CD14-positive monocyte (primary cell): ENCODE measurements at regions not wholly inside any gene's neighbourhood (a gene's known extent, or its start where the extent isn't known, plus 50 kb on each side); places are given as distances from the start of the nearest gene placed in this dataset.

Experiments
- DNase-seq, 3 donors: peaks; one replicate each; pipeline ENCODE4 v3.0.0-alpha.2; 2011 to 2022
- H2AFZ ChIP-seq: 2 replicates; pipeline ENCODE4 v1.6.0; 2012; ENCODE audit warnings: mild to moderate bottlenecking, low read depth, low read length, inconsistent platforms; ENCODE audit not compliant: insufficient read depth, poor library complexity, severe bottlenecking
- H3K27ac ChIP-seq, 2 donors: 1 replicate in 1 of 2; 2 replicates in 1 of 2; pipeline ENCODE4 v1.5.1; 2012 to 2013; ENCODE audit warnings: low read length in 2 of 2, control low read depth in 1 of 2, inconsistent platforms in 1 of 2, low read depth in 1 of 2, mild to moderate bottlenecking in 1 of 2
- H3K27me3 ChIP-seq, 2 donors: one replicate each; pipeline versions ENCODE4 v1.6.0 to v1.6.1; 2011 to 2013; ENCODE audit warnings: low read length in 2 of 2; ENCODE audit not compliant: control insufficient read depth in 2 of 2, insufficient read depth in 2 of 2
- H3K36me3 ChIP-seq, 2 donors: replicated peaks in 1 of 2; 1 replicate in 1 of 2; 2 replicates in 1 of 2; pipeline versions ENCODE4 v1.5.1 to v1.6.1; 2012 to 2013; ENCODE audit warnings: low read length in 2 of 2, control low read depth in 1 of 2, inconsistent platforms in 1 of 2, mild to moderate bottlenecking in 1 of 2; ENCODE audit not compliant: insufficient read depth in 2 of 2, control insufficient read depth in 1 of 2
- H3K4me1 ChIP-seq, 2 donors: 1 replicate in 1 of 2; 2 replicates in 1 of 2; pipeline versions ENCODE4 v1.5.1 to v1.6.1; 2012 to 2013; ENCODE audit warnings: low read length in 2 of 2, control low read depth in 1 of 2, inconsistent platforms in 1 of 2, mild to moderate bottlenecking in 1 of 2, moderate library complexity in 1 of 2; ENCODE audit not compliant: insufficient read depth in 2 of 2, control insufficient read depth in 1 of 2
- H3K4me2 ChIP-seq: replicated peaks from 2 replicates; pipeline ENCODE3; 2012; ENCODE audit warnings: low read length, moderate library complexity, mild to moderate bottlenecking; ENCODE audit not compliant: poor library complexity, severe bottlenecking; ENCODE audit errors: extremely low read depth
- H3K4me3 ChIP-seq, 3 experiments: fragments of 200-600 bp in 1 of 3; sonication (generic) in 1 of 3; replicated peaks in 1 of 3; 1 replicate in 2 of 3; 2 replicates in 1 of 3; pipeline ENCODE4 v1.5.1; 2011 to 2013; ENCODE audit warnings: low read length in 3 of 3, mild to moderate bottlenecking in 3 of 3, control low read depth in 2 of 3, low read depth in 2 of 3, inconsistent platforms in 1 of 3, moderate library complexity in 1 of 3
- H3K79me2 ChIP-seq: 2 replicates; pipeline ENCODE4 v1.6.0; 2012; ENCODE audit warnings: mild to moderate bottlenecking, control low read depth, inconsistent platforms, low read length, moderate library complexity; ENCODE audit not compliant: insufficient read depth
- H3K9ac ChIP-seq: 2 replicates; pipeline ENCODE4 v1.6.0; 2017; ENCODE audit warnings: low read length, mild to moderate bottlenecking; ENCODE audit not compliant: insufficient read depth, poor library complexity, severe bottlenecking
- H3K9me3 ChIP-seq, 2 donors: replicated peaks in 1 of 2; 1 replicate in 1 of 2; 2 replicates in 1 of 2; pipeline versions ENCODE4 v1.5.1 to v1.6.1; 2012 to 2013; ENCODE audit warnings: low read length in 2 of 2, control low read depth in 1 of 2; ENCODE audit not compliant: control insufficient read depth in 1 of 2, insufficient read depth in 1 of 2
- H4K20me1 ChIP-seq: 2 replicates; pipeline ENCODE4 v1.6.0; 2012; ENCODE audit warnings: mild to moderate bottlenecking, low read length, control low read depth, moderate library complexity; ENCODE audit not compliant: insufficient read depth
- H3K27ac Mint-ChIP-seq, 7 donors: one replicate each; pipeline ENCODE4 v1.8.0; 2020; ENCODE audit warnings: mild to moderate bottlenecking in 7 of 7, mixed read lengths in 7 of 7, moderate library complexity in 6 of 7, inconsistent platforms in 2 of 7
- H3K27me3 Mint-ChIP-seq, 3 donors: one replicate each; pipeline ENCODE4 v1.8.0; 2021 to 2022; ENCODE audit warnings: low read depth in 3 of 3, mild to moderate bottlenecking in 3 of 3, mixed read lengths in 3 of 3, moderate library complexity in 3 of 3, inconsistent platforms in 1 of 3
- H3K36me3 Mint-ChIP-seq, 2 donors: one replicate each; pipeline ENCODE4 v1.8.0; 2020; ENCODE audit warnings: mixed read lengths in 2 of 2, inconsistent platforms in 1 of 2, mild to moderate bottlenecking in 1 of 2
- H3K4me1 Mint-ChIP-seq: one replicate; pipeline ENCODE4 v1.8.0; 2020; ENCODE audit warnings: mild to moderate bottlenecking, mixed read lengths
- H3K4me3 Mint-ChIP-seq, 2 donors: one replicate each; pipeline ENCODE4 v1.8.0; 2020; ENCODE audit warnings: mild to moderate bottlenecking in 2 of 2, mixed read lengths in 2 of 2, moderate library complexity in 1 of 2
- H3K9me3 Mint-ChIP-seq, 7 donors: one replicate each; pipeline ENCODE4 v1.8.0; 2020 to 2022; ENCODE audit warnings: mixed read lengths in 7 of 7, mild to moderate bottlenecking in 6 of 7, moderate library complexity in 6 of 7, inconsistent platforms in 2 of 7
- WGBS: methylation state at CpG from one replicate; pipeline ENCODE4 v1.1.5; 2013; ENCODE audit warnings: missing lambda C conversion rate; ENCODE audit not compliant: insufficient coverage; 5-methylcytosine and 5-hydroxymethylcytosine counted together
- intact Hi-C, 2 donors: fragments of 100-400 bp; cut with micrococcal nuclease; formaldehyde crosslinking; loops; one replicate each; pipeline versions ENCODE4 v1.15.0 to v1.15.1; 2023
- TF ChIP-seq, protein P1 (sequence below): fragments of 200-600 bp; IDR thresholded peaks from one replicate; pipeline ENCODE4 v1.8.0; 2022; ENCODE audit warnings: antibody characterized with exemption, mild to moderate bottlenecking

DNA sequence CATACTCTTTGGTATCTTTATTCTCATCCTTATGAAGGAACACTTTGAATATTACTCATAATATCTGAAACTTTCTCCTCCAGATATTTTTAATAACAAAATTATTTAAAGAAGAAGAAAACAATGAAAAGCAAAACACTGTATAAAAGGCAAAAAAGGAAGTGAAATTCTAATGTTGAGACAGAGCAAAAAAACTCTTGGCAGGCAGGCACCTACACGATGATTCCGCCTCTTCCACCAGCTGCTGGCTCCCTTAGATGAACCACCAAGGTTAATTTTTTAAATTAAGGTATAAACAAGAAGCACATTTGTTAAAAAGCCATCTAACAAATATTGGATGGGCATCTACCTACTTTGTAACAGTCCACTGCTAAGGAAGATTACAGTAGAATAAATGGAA lies 434.7 kb downstream of the EPHA4 start:
- no peak overlapping the region for H2AFZ ChIP-seq
- peaks cover 0 to 6% (median 0%) of the 10 kb centered on the region in 7 donors for H3K9me3 Mint-ChIP-seq
- H3K9ac ChIP-seq: no peak overlapping the region
- no peaks in the 10 kb centered on the region for H3K36me3 Mint-ChIP-seq
- H3K4me1 Mint-ChIP-seq: no peaks in the 10 kb centered on the region
- H4K20me1 ChIP-seq: no peaks in the 10 kb centered on the region
- H3K4me3 ChIP-seq: no peak overlapping the region
- no peaks in the 10 kb centered on the region for H3K36me3 ChIP-seq
- no peaks in the 10 kb centered on the region for H3K9me3 ChIP-seq
- intact Hi-C loops: no loop called here
- H3K27ac Mint-ChIP-seq: no peak overlapping the region
- DNase-seq: no peak
- H3K27me3 ChIP-seq: no peaks in the 10 kb centered on the region
- no peak overlapping the region for H3K27ac ChIP-seq
- TF ChIP-seq, protein P1, sequence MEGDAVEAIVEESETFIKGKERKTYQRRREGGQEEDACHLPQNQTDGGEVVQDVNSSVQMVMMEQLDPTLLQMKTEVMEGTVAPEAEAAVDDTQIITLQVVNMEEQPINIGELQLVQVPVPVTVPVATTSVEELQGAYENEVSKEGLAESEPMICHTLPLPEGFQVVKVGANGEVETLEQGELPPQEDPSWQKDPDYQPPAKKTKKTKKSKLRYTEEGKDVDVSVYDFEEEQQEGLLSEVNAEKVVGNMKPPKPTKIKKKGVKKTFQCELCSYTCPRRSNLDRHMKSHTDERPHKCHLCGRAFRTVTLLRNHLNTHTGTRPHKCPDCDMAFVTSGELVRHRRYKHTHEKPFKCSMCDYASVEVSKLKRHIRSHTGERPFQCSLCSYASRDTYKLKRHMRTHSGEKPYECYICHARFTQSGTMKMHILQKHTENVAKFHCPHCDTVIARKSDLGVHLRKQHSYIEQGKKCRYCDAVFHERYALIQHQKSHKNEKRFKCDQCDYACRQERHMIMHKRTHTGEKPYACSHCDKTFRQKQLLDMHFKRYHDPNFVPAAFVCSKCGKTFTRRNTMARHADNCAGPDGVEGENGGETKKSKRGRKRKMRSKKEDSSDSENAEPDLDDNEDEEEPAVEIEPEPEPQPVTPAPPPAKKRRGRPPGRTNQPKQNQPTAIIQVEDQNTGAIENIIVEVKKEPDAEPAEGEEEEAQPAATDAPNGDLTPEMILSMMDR: no peak
- no peak overlapping the region for H3K4me3 Mint-ChIP-seq
- WGBS: no CpG with 5 or more reads among the region's 2 CpGs
- H3K27me3 Mint-ChIP-seq: no peaks in the 10 kb centered on the region
- no peak overlapping the region for H3K4me2 ChIP-seq
- peaks cover 0 to 2% of the 10 kb centered on the region in 2 donors for H3K4me1 ChIP-seq
- H3K79me2 ChIP-seq: no peaks in the 10 kb centered on the region

DNA sequence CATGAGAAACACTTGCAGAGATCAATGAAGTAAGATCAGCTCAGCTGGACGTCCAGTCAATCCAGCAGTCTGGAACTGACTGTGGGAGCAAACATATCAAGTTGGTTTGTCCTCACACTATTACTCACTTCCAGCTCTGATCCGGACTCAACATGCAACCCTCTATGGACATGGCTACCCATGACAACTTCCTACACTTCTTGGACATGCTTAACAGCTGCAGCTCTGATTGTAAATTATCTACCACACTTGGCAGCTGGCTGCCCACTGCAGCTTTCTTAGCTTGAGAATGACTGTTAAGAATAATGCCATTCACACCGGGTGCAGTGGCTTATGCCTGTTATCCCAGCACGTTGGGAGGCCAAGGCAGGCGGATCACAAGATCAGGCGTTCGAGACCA lies 429.8 kb downstream of the EPHA4 start:
- no peak overlapping the region for H3K27ac ChIP-seq
- 95% methylated on average over 7 of the region's 7 CpGs for WGBS
- Mint-ChIP-seq H3K9me3 (peaks cover 0 to 10% (median 3%) of the 10 kb centered on the region in 7 donors), H3K27ac (no peak overlapping the region), H3K4me3 (no peak overlapping the region), H3K27me3 (no peaks in the 10 kb centered on the region), H3K36me3 (no peaks in the 10 kb centered on the region), H3K4me1 (no peaks in the 10 kb centered on the region)
- H2AFZ ChIP-seq: no peak overlapping the region
- intact Hi-C loops: no loop called here
- no peaks in the 10 kb centered on the region for H3K27me3 ChIP-seq
- no peaks in the 10 kb centered on the region for H3K4me1 ChIP-seq
- H3K4me2 ChIP-seq: no peak overlapping the region
- TF ChIP-seq, protein P1: no peak
- no peaks in the 10 kb centered on the region for H3K36me3 ChIP-seq
- H3K9me3 ChIP-seq: no peaks in the 10 kb centered on the region
- no peaks in the 10 kb centered on the region for H4K20me1 ChIP-seq
- no peak overlapping the region for H3K4me3 ChIP-seq
- no peak for DNase-seq
- no peak overlapping the region for H3K9ac ChIP-seq
- H3K79me2 ChIP-seq: no peaks in the 10 kb centered on the region
